Sigmoid colon (tissue), 3 donors: ENCODE measurements at regions not wholly inside any gene's neighbourhood (a gene's known extent, or its start where the extent isn't known, plus 50 kb on each side); places are given as distances from the start of the nearest gene placed in this dataset.
"Not testable (repeated sequence)": the region's sequence is repeated elsewhere in the genome, so short reads cannot be mapped to it uniquely, and the experiment has no call there.

Experiments
- CTCF ChIP-seq, 4 experiments: fragments of 450-650 bp in 3 of 4; fragments of 200-600 bp in 1 of 4; IDR thresholded peaks; one replicate each; pipeline ENCODE4 v1.5.1; 2016 to 2019; ENCODE audit warnings: antibody characterized with exemption in 4 of 4, mild to moderate bottlenecking in 3 of 4, moderate library complexity in 2 of 4
- POLR2A ChIP-seq, 2 donors: fragments of 450-650 bp; IDR thresholded peaks; one replicate each; pipeline ENCODE4 v1.6.1; 2016; ENCODE audit warnings: antibody characterized with exemption in 2 of 2, mild to moderate bottlenecking in 2 of 2, moderate library complexity in 2 of 2

- TF ChIP-seq CTCF, POLR2A (IDR thresholded peaks at IDR 0.05): not testable (repeated sequence)
Observed at GRCh38 chr1:157247764-157248049, 109.5 kb upstream of the ETV3 start.
